ENCODE measurements at regions not wholly inside any gene's neighbourhood (a gene's known extent, or its start where the extent isn't known, plus 50 kb on each side); places are given as distances from the start of the nearest gene placed in this dataset.

- ChIA-PET CTCF (ENCODE audit: partially characterized antibody) (interaction anchor here (1.0 kb wide), 1 partner anchor 156 kb away, joined by 3 read pairs; no protein-coding TSS in a partner anchor), POLR2A (ENCODE audit: partially characterized antibody) (no interaction called here)
- H3K79me1 ChIP-seq (ENCODE audit: low read depth, low read length): no peaks in the 10 kb centered on the region
- H2BK120ac ChIP-seq (replicated peaks; ENCODE audit: low read depth, low read length): no peak overlapping the region
- no peaks in the 10 kb centered on the region for H3K23me2 ChIP-seq (ENCODE audit: low read depth, low read length)
- no peak overlapping the region for H3K27ac ChIP-seq (ENCODE audit: low read depth, low read length)
- H4K8ac ChIP-seq (ENCODE audit: extremely low read depth, insufficient read depth, low read length): no peak overlapping the region
- DNase-seq (ENCODE audit: low read depth in 1 of 2, low spot score in 2 of 2): no peak
- H3K23ac ChIP-seq (ENCODE audit: insufficient read length): no peak overlapping the region
- TF ChIP-seq TCF12 (IDR thresholded peaks at IDR 0.05; ENCODE audit: low read depth, low read length) (no peak), YY1 (IDR thresholded peaks at IDR 0.05; ENCODE audit: low read depth, low read length) (no peak), SIRT6 (IDR thresholded peaks at IDR 0.05; ENCODE audit: low read length) (no peak), CHD1 (IDR thresholded peaks at IDR 0.05; ENCODE audit: low read depth, low read length) (no peak), SP4 (IDR thresholded peaks at IDR 0.05; ENCODE audit: low read length) (no peak), JUN (IDR thresholded peaks at IDR 0.05; ENCODE audit: low read depth, low read length) (no peak), EZH2 (IDR thresholded peaks at IDR 0.05; ENCODE audit: low read depth, low read length, severe bottlenecking) (no peak), PHF8 (conservative IDR thresholded peaks at IDR 0.05; ENCODE audit: low read depth, low read length) (no peak), FOSL1 (IDR thresholded peaks at IDR 0.05; ENCODE audit: insufficient read depth, low read depth, low read length) (no peak)
- no peaks in the 10 kb centered on the region for H3K9me3 ChIP-seq (ENCODE audit: insufficient read depth in 2 of 2, low read depth in 1 of 2, low read length in 1 of 2)
- WGBS, 2 experiments (ENCODE audit: extremely low coverage in 1 of 2, insufficient coverage in 1 of 2, insufficient read length in 1 of 2, insufficient replicate concordance in 2 of 2, low coverage in 1 of 2, low lambda C conversion rate in 2 of 2, missing lambda C conversion rate in 1 of 2): 97% methylated on average over 2 of the region's 2 CpGs; no CpG with 5 or more reads in 1 of the 2 experiments
- H3K14ac ChIP-seq (ENCODE audit: insufficient read length): no peak overlapping the region
- no peak for FAIRE-seq
- no peak overlapping the region for H3K4me3 ChIP-seq (ENCODE audit: extremely low read depth in 1 of 4, insufficient read depth in 2 of 4, low read depth in 3 of 4, low read length in 4 of 4)
- no peaks in the 10 kb centered on the region for H3K36me3 ChIP-seq (ENCODE audit: control insufficient read depth in 2 of 4, insufficient read depth in 4 of 4, low read length in 3 of 4)
- no peak overlapping the region for H3K9ac ChIP-seq (replicated peaks in 1 of 4; ENCODE audit: extremely low read depth in 1 of 4, low read depth in 3 of 4, low read length in 3 of 4)
- no peak overlapping the region for H3K4me2 ChIP-seq (ENCODE audit: insufficient read depth in 1 of 2, low read depth in 2 of 2, low read length in 2 of 2)
- H3K79me2 ChIP-seq (ENCODE audit: control insufficient read depth in 1 of 2, insufficient read depth in 2 of 2, low read length in 2 of 2): no peaks in the 10 kb centered on the region
- H2BK12ac ChIP-seq (ENCODE audit: low read depth, low read length): no peak overlapping the region
- H3K56ac ChIP-seq (replicated peaks; ENCODE audit: insufficient read length, low read depth, low read length): no peak overlapping the region
- H3K27me3 ChIP-seq (replicated peaks in 1 of 4; ENCODE audit: control insufficient read depth in 3 of 4, extremely low read depth in 1 of 4, insufficient read depth in 3 of 4, low read length in 3 of 4): no peaks in the 10 kb centered on the region
- no peak overlapping the region for H4K5ac ChIP-seq (ENCODE audit: insufficient read length, low read depth, low read length)
- no peak overlapping the region for H3K4ac ChIP-seq (replicated peaks; ENCODE audit: insufficient read length, low read depth, low read length)
- no peaks in the 10 kb centered on the region for H3K4me1 ChIP-seq (replicated peaks in 1 of 4; ENCODE audit: control insufficient read depth in 3 of 4, insufficient read depth in 4 of 4, low read length in 3 of 4)
- H2BK15ac ChIP-seq (ENCODE audit: low read length): no peak overlapping the region
- H2BK5ac ChIP-seq (ENCODE audit: low read depth, low read length): no peak overlapping the region
- no peak overlapping the region for H2BK20ac ChIP-seq (ENCODE audit: low read length)
- H4K20me1 ChIP-seq (replicated peaks in 1 of 2; ENCODE audit: control insufficient read depth in 1 of 2, insufficient read depth in 2 of 2, low read length in 2 of 2): no peaks in the 10 kb centered on the region
- no peak overlapping the region for H3K18ac ChIP-seq (ENCODE audit: extremely low read depth, low read length)
- H2AFZ ChIP-seq (ENCODE audit: low read length): no peak overlapping the region
- H2AK5ac ChIP-seq (ENCODE audit: low read depth, low read length): no peak overlapping the region
- H4K91ac ChIP-seq (replicated peaks; ENCODE audit: insufficient read length, low read length): no peak overlapping the region
Observed at GRCh38 chr10:81662837-81663236, 212.2 kb upstream of the NRG3 start.
